ENCODE measurements at regions not wholly inside any gene's neighbourhood (a gene's known extent, or its start where the extent isn't known, plus 50 kb on each side); places are given as distances from the start of the nearest gene placed in this dataset.
"Not testable (repeated sequence)": the region's sequence is repeated elsewhere in the genome, so short reads cannot be mapped to it uniquely, and the experiment has no call there.

GRCh38 chr1:117314951-117315350 lies 52.3 kb upstream of the MAN1A2 start:
- DNase-seq, result not testable (repeated sequence)

- DNase-seq, result no peak
These were observed 53.7 kb upstream of the MAN1A2 start for GRCh38 chr1:117313555-117313954.

- no peak for DNase-seq
These were observed 54.7 kb upstream of the MAN1A2 start for GRCh38 chr1:117312453-117313138.

GRCh38 chr1:117308311-117308916 lies 58.8 kb upstream of the MAN1A2 start:
- DNase-seq, result no peak

GRCh38 chr1:117301901-117302300 lies 65.3 kb upstream of the MAN1A2 start:
- no peak for DNase-seq

- DNase-seq, result not testable (repeated sequence)
These were observed 67.1 kb upstream of the MAN1A2 start for GRCh38 chr1:117300183-117300582.

- DNase-seq, result no peak
These were observed 72.2 kb upstream of the MAN1A2 start for GRCh38 chr1:117295001-117295400.

- no peak for DNase-seq
These were observed 76.4 kb upstream of the MAN1A2 start for GRCh38 chr1:117290890-117291289.

GRCh38 chr1:117289316-117289870 lies 77.9 kb upstream of the MAN1A2 start:
- DNase-seq, result no peak

- DNase-seq, result no peak
These were observed 75.8 kb upstream of the VTCN1 start for GRCh38 chr1:117286562-117286961.

- DNase-seq, result no peak
These were observed 75.4 kb upstream of the VTCN1 start for GRCh38 chr1:117286145-117286544.

GRCh38 chr1:117284399-117285215 lies 73.9 kb upstream of the VTCN1 start:
- peak; percentile 58 for DNase-seq

GRCh38 chr1:117278531-117278930 lies 67.8 kb upstream of the VTCN1 start:
- no peak for DNase-seq

- DNase-seq, result no peak
These were observed 64.3 kb upstream of the VTCN1 start for GRCh38 chr1:117275055-117275454.

GRCh38 chr1:117271959-117272358 lies 61.2 kb upstream of the VTCN1 start:
- no peak for DNase-seq

- DNase-seq, result no peak
These were observed 60.4 kb upstream of the VTCN1 start for GRCh38 chr1:117271129-117271528.

- no peak for DNase-seq
These were observed 60.0 kb upstream of the VTCN1 start for GRCh38 chr1:117270679-117271078.

GRCh38 chr1:117268535-117269455 lies 58.1 kb upstream of the VTCN1 start:
- DNase-seq, result no peak

- no peak for DNase-seq
These were observed 56.6 kb upstream of the VTCN1 start for GRCh38 chr1:117267232-117267774.

- no peak for DNase-seq
These were observed 52.2 kb upstream of the VTCN1 start for GRCh38 chr1:117262976-117263375.

GRCh38 chr1:117261424-117261785 lies 50.7 kb upstream of the VTCN1 start:
- DNase-seq, result no peak

- DNase-seq, result no peak
These were observed 50.2 kb upstream of the VTCN1 start for GRCh38 chr1:117260761-117261423.

Measured in NCI-H510A treated with DMSO at 0.1 percent for 48 hours (cell line).